OCI-LY7 (cell line): ENCODE measurements at regions not wholly inside any gene's neighbourhood (a gene's known extent, or its start where the extent isn't known, plus 50 kb on each side); places are given as distances from the start of the nearest gene placed in this dataset.
"Not testable (repeated sequence)": the region's sequence is repeated elsewhere in the genome, so short reads cannot be mapped to it uniquely, and the experiment has no call there.

Experiments used
- BruUV-seq: library from RNA; stranded (reverse); fragments of 400-500 nt; replicated peaks from 2 replicates; lab custom pipeline; 2021; lab: Mats Ljungman, UMichigan
- CTCF ChIA-PET: fragments of 300-600 bp; sonication (Branson Sonifier 250); formaldehyde crosslinking; loops from one replicate; lab custom pipeline; 2022; ENCODE audit warnings: antibody characterized with exemption; ENCODE audit not compliant: unreplicated experiment; lab: Charles Lee
- POLR2A ChIA-PET: fragments of 300-600 bp; sonication (Branson Sonifier 250); formaldehyde crosslinking; loops from one replicate; lab custom pipeline; 2022; ENCODE audit warnings: antibody characterized with exemption; lab: Charles Lee
- DNase-seq: peaks from one replicate; pipeline ENCODE4 v3.0.0-alpha.2; 2015; ENCODE audit warnings: low spot score
- H2AFZ ChIP-seq: fragments of 200-600 bp; sonication (generic), shearing (Covaris generic); 2 replicates; pipeline ENCODE4 v1.6.1; 2014; ENCODE audit warnings: mild to moderate bottlenecking, antibody characterized with exemption, low read length, moderate library complexity
- H3K27ac ChIP-seq: fragments of 200-600 bp; sonication (generic); 2 replicates; pipeline ENCODE4 v1.5.1; 2014; ENCODE audit warnings: mixed run types, low read depth, mild to moderate bottlenecking, moderate library complexity, low read length, inconsistent platforms; ENCODE audit not compliant: poor library complexity, severe bottlenecking
- H3K36me3 ChIP-seq: fragments of 200-600 bp; sonication (generic); 2 replicates; pipeline ENCODE4 v1.6.1; 2014; ENCODE audit warnings: mild to moderate bottlenecking, antibody characterized with exemption, low read length, moderate library complexity, mixed read lengths; ENCODE audit not compliant: insufficient read depth
- H3K4me1 ChIP-seq: fragments of 200-600 bp; sonication (generic); 2 replicates; pipeline ENCODE4 v1.5.1; 2014; ENCODE audit warnings: mild to moderate bottlenecking, low read length; ENCODE audit not compliant: insufficient read depth, poor library complexity, severe bottlenecking
- H3K4me2 ChIP-seq: fragments of 200-600 bp; sonication (generic); 2 replicates; pipeline ENCODE4 v1.6.1; 2014; ENCODE audit warnings: mild to moderate bottlenecking, low read length
- H3K4me3 ChIP-seq: fragments of 200-600 bp; sonication (generic); 2 replicates; pipeline ENCODE4 v1.5.1; 2014; ENCODE audit warnings: mild to moderate bottlenecking, low read depth, low read length; ENCODE audit not compliant: poor library complexity, severe bottlenecking
- H3K79me2 ChIP-seq: fragments of 200-600 bp; sonication (generic); 2 replicates; pipeline ENCODE4 v1.6.1; 2016; ENCODE audit warnings: low read depth, mild to moderate bottlenecking, low read length, moderate library complexity, mixed read lengths; ENCODE audit not compliant: insufficient read depth
- H3K9me2 ChIP-seq: fragments of 200-600 bp; sonication (generic); 2 replicates; pipeline ENCODE4 v1.6.1; 2016; ENCODE audit warnings: mild to moderate bottlenecking, low read length, mixed read lengths; ENCODE audit not compliant: insufficient read depth
- H3K9me3 ChIP-seq: fragments of 200-600 bp; sonication (generic); 2 replicates; pipeline ENCODE4 v1.6.1; 2014; ENCODE audit warnings: mild to moderate bottlenecking, mixed run types, low read length, mixed read lengths
- H4K20me1 ChIP-seq: fragments of 200-600 bp; sonication (generic); 2 replicates; pipeline ENCODE4 v1.6.1; 2014; ENCODE audit warnings: mild to moderate bottlenecking, antibody characterized with exemption, low read length, moderate library complexity, mixed read lengths; ENCODE audit not compliant: insufficient read depth
- EZH2phosphoT487 ChIP-seq: fragments of 200-600 bp; sonication (generic); IDR thresholded peaks from 2 replicates; pipeline ENCODE4 v1.6.1; 2018; ENCODE audit warnings: low read depth, borderline replicate concordance, mild to moderate bottlenecking, mixed run types, antibody characterized with exemption, low read length, moderate library complexity, mixed read lengths
- intact Hi-C: fragments of 100-400 bp; cut with micrococcal nuclease; formaldehyde crosslinking; loops from one replicate; pipeline ENCODE4 v1.10.0; 2022; ENCODE audit not compliant: unreplicated experiment
- TF ChIP-seq, protein P1 (sequence below): fragments of 200-600 bp; sonication (generic); conservative IDR thresholded peaks from 2 replicates; pipeline ENCODE4 v1.5.1; 2014; ENCODE audit warnings: mild to moderate bottlenecking, antibody characterized with exemption, low read length, moderate library complexity, mixed read lengths

- H3K4me1 ChIP-seq = no peaks in the 10 kb centered on the region
- TF ChIP-seq EZH2phosphoT487 = no peak
- TF ChIP-seq, protein P1, sequence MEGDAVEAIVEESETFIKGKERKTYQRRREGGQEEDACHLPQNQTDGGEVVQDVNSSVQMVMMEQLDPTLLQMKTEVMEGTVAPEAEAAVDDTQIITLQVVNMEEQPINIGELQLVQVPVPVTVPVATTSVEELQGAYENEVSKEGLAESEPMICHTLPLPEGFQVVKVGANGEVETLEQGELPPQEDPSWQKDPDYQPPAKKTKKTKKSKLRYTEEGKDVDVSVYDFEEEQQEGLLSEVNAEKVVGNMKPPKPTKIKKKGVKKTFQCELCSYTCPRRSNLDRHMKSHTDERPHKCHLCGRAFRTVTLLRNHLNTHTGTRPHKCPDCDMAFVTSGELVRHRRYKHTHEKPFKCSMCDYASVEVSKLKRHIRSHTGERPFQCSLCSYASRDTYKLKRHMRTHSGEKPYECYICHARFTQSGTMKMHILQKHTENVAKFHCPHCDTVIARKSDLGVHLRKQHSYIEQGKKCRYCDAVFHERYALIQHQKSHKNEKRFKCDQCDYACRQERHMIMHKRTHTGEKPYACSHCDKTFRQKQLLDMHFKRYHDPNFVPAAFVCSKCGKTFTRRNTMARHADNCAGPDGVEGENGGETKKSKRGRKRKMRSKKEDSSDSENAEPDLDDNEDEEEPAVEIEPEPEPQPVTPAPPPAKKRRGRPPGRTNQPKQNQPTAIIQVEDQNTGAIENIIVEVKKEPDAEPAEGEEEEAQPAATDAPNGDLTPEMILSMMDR = no peak
- no peaks in the 10 kb centered on the region for H4K20me1 ChIP-seq
- intact Hi-C loops = no loop called here
- no peaks in the 10 kb centered on the region for H3K79me2 ChIP-seq
- no TSS peak for BruUV-seq
- no peak overlapping the region for H3K27ac ChIP-seq
- CTCF ChIA-PET = no interaction called here
- H3K9me2 ChIP-seq = no peaks in the 10 kb centered on the region
- H3K4me3 ChIP-seq = no peak overlapping the region
- no peaks in the 10 kb centered on the region for H3K9me3 ChIP-seq
- H2AFZ ChIP-seq = no peak overlapping the region
- POLR2A ChIA-PET = no interaction called here
- DNase-seq = no peak
- no peaks in the 10 kb centered on the region for H3K36me3 ChIP-seq
- no peak overlapping the region for H3K4me2 ChIP-seq
Observed at GRCh38 chr14:56992332-56992820, 182.1 kb upstream of the OTX2 start.

GRCh38 chr14:56990991-56991627 is 180.8 kb upstream of the OTX2 start:
- H3K4me1 ChIP-seq, H3K4me2 ChIP-seq, H4K20me1 ChIP-seq, H3K9me2 ChIP-seq, H3K4me3 ChIP-seq, H3K79me2 ChIP-seq, CTCF ChIA-PET, H3K36me3 ChIP-seq, DNase-seq, POLR2A ChIA-PET, intact Hi-C loops, H3K27ac ChIP-seq, H3K9me3 ChIP-seq, BruUV-seq, H2AFZ ChIP-seq: not testable (repeated sequence)

GRCh38 chr14:56989359-56989758 is 179.1 kb upstream of the OTX2 start:
- H3K9me2 ChIP-seq = no peaks in the 10 kb centered on the region
- H3K36me3 ChIP-seq = no peaks in the 10 kb centered on the region
- no peak overlapping the region for H3K4me3 ChIP-seq
- ChIA-PET CTCF (no interaction called here), POLR2A (no interaction called here)
- TF ChIP-seq EZH2phosphoT487 = no peak
- TF ChIP-seq, protein P1 = no peak
- no peaks in the 10 kb centered on the region for H3K4me1 ChIP-seq
- no peaks in the 10 kb centered on the region for H4K20me1 ChIP-seq
- no TSS peak for BruUV-seq
- H3K9me3 ChIP-seq = no peaks in the 10 kb centered on the region
- no peaks in the 10 kb centered on the region for H3K79me2 ChIP-seq
- no peak overlapping the region for H3K4me2 ChIP-seq
- intact Hi-C loops = no loop called here
- H2AFZ ChIP-seq = no peak overlapping the region
- H3K27ac ChIP-seq = no peak overlapping the region
- no peak for DNase-seq
